NCI-H128 (cell line): ENCODE measurements at regions not wholly inside any gene's neighbourhood (a gene's known extent, or its start where the extent isn't known, plus 50 kb on each side); places are given as distances from the start of the nearest gene placed in this dataset.

Experiments
- DNase-seq: peaks from one replicate; lab custom pipeline; 2025; ENCODE audit not compliant: unreplicated experiment; lab: John Stamatoyannopoulos, UW

DNA sequence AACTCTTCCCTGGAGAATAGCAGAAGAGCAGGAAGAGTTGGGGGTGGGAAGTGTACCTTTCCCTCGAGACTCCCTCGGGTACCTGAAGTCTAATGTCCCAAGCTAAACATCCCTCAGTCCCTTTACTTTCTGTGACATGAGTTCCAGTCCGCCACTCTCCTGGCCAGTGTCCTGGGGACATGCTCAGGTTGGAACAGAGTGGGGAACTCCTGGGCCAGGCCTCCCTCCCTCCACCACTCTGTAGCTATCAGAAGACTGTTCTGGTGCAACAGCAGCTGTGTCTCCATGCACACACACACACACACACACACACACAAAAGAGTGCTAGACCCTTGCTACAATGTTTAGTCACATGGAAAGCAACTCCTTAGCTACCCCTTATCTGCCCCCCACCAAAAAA lies 155.0 kb upstream of the HES1 start:
- DNase-seq: no peak

DNA sequence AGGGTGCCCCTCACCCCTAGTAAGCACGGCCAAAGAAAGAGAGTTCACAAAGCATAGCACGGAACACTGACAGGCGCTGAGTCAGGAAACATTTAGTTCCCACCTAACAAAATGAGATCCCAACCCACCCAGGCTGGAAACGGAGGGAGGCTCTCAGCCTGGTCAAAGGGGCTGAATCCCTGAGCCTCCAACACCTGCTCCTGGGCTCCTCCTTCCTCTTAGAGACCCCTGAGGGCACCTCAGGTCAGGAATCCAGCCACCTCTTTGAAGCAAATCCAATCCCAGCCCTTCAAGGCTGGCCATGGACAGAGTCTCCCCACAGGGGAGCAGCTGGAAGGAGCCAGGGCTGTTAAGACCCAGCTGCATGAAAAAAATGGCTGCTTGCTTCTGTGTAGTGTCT lies 154.4 kb upstream of the HES1 start:
- DNase-seq: no peak

DNA sequence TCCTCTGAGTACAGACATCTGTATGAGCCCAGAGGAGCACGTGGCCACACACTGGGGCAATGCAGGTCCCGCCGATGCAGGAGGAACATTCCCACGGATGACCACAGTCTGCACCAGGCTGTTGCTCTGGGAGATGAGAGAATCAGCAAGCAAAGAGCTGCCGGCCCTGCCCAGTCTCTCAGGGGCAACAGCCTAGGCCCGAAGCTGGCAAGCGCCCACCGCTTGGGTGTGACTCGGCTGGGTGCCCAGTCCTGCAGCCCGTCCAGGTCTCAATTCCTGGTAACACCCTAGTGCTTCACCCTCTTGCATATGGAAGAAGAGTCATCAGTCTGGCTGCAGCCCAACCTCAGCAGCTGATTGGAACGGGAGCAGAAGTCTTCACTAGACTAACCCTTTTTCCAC lies 153.7 kb upstream of the HES1 start:
- DNase-seq: no peak

DNA sequence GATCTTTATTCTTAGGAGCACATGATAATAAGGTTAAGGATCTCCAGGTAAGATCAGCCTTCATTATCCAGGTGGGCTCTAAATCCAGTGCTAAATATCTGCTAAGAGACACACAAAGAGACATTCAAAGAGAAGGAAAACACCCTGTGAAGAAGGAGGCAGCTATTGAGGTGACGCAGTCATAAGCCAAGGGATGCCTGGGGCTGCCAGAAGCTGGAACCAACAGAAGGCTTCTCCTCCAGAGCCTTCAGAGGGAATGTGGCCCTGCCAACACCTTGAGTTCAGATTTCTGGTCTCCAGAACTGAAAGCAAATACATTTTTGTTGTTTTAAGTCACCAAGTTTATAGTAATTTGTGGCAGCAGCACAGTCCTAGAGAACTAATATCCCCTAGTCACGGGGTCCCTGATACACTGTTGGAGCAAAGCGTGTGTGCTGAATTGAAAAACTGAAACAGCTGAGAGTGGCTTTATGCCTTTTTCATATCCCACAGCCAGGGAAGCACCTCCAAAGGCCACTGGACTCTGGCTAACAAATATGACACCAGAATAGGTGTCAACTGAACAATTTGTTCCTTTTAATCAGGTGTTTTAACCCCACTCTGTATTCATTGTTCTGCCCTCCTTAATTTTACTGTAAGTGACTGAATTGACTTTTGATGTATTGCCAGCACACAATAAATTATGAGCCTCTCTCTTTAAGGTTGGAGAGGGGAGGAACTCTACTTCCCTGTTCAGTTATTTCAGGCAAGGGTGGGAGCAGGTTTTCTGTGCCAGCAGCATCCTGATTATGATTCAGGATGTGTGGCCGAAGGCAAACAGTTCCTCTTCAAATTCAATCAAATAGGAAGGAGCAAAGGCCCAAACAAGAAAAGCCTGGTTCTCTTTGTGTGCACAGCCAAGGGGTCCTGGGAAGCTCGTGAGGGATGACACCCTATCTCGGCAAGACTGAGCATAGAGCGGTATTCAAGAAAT lies 151.8 kb upstream of the HES1 start:
- DNase-seq: no peak

DNA sequence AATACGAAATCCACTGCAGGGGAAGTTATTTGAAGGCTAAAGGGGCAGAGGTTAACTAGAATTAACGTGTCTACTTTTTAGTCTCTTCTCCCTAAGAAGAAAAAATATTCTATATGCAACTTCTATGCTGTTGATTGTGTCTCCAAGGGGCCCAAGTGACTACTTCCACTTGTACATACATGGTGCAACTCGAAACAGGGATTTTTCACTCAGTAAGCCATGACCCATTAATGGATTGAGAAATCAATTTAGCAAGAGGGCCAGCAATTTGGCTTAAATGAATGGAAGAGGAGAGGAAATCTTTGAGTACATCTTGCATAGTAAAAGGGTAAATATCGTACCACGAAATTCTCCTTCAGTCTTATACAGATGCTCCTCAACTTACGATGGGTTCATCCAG lies 151.1 kb upstream of the HES1 start:
- no peak for DNase-seq

DNA sequence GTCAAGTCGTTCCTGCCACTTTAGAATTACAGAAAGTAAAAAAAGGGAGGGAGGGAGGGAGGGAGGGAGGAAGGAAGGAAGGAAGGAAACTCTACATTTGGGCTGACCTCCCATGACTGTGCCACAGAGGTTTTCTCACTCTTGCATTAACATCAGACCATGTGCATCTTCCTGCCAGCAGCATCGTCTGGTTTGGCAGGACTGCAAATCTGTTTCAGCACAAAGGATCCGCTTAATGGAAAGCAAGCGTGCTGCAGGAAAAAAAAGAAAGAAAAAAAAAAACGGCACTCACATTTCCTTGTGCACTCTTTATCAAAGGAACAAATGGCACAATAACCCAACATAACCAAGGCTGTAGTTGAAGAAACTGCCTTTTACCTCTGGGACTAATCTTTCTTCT lies 148.8 kb upstream of the HES1 start:
- DNase-seq: no peak

DNA sequence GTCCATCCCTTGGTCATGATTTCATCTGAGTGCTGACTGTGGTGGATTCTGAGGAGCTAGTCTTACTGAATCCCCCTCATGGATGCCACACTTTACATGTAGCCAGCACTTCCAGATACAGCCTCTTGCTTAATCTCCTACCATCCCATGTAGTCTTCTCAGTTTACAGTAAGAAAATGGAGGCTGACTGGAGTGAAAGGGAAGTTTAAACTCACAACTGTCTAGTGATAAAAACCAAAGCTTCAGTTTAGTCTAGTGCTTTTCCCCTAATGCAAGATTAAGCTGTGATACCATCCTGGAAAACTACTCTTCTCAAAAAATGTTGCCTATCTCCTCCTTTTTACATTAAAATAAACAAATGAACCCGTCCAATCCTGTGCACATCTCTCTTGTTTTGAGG lies 146.8 kb upstream of the HES1 start:
- no peak for DNase-seq

DNA sequence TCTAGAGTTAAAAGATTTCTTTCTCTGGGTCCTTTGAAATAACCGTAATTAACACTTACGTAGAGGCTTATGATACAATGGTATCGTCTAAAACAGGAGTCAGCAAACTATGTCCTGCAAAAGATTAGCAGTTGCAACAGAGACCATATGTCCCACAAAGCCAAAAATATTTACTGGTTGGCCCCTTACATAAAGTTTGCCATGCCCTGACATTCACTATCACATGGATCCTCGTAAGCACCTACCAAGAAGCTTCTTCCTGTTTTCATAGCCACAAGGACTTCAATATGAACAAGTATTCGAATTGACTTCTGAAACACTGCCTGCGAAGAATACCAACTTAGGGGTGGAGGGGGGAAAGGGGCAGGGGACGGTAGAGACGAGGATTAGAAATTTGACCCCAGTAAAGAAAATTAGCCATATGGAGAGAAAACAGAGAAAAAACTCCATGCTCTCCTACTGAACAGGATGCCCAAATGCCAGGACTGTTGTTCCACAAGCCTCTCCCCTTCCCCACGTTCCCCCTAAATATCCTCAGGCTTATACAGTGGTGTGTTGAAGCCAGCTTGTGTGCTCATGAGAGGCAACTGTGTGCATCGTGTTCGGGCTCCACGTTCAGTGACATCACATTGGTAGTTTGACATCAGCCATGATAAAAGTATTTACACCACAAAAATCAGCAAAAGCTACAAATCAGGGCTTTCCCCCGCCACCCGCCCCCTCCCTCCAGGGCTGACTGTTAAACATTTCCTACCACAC lies 144.1 kb upstream of the HES1 start:
- DNase-seq: no peak

DNA sequence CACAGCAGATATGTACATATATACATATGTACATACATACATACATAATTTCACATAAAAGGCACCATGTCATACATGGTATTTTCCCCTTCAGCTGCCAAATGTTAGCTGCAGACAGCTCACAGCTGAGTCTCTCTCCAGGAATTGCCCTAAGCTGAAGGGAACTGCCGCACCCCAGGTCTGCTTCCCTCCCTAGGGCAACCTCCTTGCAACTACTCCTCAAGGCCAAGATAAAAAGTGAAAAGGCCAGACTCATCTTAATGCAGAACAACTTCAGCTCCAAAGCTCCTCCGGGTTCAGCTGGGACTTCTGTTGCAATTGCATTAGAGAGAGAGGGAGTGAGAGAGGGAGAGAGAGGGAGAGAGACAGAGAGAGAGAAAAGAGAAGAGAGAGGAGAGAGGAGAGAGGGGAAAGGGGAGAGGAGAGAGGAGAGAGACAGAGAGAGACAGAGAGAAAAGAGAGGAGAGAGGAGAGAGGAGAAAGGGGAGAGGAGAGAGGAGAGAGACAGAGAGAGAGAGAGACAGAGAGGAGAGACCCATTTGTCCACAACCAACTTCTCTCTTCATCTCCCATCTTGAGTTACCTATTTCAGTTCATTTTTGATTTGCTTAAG lies 143.4 kb upstream of the HES1 start:
- no peak for DNase-seq

DNA sequence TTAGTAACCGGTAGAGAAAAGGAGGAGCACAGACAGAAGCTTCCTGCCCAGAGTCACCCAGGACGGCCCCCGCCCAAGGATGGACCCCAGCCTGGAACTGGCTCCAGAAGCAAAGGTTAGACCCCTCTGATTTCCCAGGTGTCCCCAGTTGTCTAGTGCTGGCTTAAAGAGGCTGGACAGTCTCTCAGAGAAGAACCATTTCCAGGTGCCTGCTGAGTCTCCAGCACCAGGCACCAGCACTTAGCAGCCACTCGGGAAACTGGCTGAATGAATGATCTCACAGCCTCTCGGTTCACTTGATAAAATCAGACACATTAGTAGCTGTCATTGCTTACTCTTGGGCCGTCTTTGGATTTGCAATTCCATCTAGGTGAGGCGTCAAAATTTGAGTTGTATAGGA lies 139.7 kb upstream of the HES1 start:
- no peak for DNase-seq

DNA sequence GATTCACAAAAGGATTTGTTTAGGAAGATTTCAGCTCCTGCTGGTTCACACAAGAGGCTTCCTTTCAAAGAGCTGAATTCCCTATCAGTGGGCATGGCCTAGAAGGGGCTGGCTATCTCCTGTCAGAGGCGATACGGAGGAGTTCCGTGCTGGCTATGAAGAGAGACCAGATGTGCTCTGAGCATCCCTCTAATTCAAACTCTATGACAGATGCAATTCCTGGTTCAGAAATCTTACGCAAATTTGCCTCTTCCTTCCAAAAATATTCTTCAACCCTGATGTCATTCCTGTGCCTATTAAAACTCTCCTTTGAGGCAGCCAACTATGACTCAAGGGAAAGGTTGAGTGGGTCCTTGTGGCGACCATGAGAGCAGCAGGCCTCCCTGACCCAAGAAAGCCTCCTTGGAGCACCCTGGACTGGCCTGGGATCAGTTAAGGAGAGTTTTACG lies 139.3 kb upstream of the HES1 start:
- no peak for DNase-seq

DNA sequence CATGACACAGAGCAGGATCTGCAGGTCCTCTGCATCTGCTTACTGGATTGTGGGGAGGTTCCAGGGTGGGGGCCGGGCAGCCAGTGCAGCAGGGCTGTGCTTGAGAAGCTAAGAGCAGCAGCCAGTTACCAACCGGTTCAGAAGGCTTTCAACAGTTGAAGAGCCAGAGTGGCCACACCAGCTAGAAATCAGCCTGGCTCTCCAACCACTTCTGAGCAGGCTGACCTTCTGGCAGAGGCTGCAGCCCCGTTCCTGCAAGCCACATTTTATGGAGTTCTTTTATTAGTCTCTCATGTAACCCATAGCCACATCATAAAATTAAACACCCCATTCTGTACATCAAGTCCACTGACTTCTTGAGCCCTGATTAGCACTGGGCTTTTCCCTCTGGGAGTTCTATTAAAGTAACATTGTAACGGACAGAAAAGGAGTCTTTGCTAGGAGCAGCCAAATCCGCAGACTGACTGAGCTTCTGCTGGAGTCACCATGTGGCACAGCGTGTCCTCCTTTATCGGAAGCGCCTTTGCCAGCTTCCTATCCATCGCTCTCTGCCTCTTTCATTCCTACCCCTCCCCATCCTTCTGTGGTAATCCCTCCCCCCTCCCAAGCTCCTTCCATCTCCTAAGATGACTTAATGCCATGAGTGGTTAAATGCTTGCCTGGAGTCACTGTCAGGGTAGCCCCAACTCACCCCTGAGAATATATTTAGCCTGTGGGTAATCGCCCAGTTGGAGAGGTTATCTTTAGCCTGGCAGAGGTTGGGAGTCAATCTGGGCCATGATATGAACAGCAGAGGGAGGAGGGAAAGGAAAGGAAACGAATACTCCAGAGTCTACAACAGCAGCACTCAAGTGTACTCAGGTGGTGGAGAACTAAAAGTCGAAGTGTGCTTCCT lies 138.5 kb upstream of the HES1 start:
- no peak for DNase-seq

DNA sequence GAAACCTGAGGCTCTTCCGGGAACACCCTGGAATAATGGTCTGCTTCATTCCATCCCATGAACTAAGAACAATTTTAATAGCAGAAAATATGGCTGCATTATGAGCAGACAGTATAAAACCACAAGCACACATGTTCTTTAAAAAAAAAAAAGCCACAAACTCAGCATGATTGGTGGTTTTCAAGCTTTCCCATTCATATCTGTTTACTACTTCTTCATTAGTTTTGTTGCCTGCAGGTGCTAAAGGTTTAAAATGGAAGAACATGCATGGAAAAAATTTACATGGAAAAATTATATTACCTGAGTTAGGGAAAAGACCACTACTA lies 137.9 kb upstream of the HES1 start:
- DNase-seq: no peak

DNA sequence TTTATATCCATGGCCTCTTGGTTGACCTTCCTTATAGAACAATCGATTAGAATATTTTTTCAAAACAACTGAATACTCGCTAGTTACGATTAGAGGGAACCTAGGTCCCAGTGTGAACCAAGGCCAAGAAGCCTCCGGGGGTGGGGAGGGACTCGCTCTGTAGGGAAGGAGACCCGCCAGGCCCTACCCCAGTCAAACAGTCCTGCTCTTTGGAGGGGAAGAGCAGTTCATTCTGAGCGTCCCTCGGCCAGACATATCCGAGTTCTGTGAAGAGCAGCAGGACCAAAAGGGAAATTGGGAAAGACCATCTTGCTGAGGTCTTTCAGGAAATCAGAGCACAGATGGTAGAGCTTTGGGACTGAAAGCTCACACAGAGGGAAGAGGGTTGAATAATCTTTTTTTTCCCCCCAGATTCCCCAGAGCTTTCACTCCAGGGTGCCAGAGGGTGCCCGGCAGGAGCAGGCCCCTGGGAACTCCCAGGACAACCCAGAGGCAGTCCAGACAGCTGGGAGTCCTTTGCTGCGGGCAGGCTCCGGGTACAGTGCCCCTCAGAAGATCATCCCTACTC lies 137.2 kb upstream of the HES1 start:
- DNase-seq: no peak

DNA sequence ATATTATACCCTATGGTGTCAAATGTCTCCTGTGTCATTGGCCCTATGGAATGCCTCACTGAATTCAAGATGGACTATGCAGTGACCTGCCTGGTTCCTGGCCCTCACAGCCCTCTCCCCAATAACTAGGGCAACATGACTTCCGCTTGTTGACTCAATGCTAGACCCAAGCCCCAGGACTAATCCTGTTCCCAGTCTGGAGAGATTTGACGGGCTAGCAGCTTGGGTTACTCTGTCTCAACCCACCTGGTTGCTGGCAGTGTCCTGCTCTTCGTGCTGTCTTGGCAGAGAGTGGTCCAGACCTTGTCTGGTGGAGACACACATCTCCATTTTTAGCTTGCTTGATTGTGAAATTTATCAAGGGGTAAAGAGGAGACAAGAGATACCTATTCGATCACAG lies 135.8 kb upstream of the HES1 start:
- DNase-seq: no peak

DNA sequence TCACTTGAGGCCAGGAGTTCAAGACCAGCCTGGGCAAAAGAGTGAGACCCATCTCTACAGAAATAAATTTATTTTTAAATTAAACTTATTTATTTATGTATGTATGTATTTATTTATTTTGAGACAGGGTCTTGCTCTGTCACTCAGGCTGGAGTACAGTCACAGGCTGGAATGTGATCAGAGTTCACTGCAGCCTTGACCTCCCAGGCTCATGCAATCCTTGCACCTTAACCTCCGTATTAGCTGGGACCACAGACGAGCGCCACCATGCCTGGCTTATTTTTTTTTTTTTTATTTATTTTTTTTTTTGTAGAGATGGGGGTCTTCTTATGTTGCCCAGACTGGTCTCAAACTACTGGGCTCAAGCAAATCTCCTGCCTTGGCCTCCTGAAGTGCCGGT lies 135.2 kb upstream of the HES1 start:
- no peak for DNase-seq

DNA sequence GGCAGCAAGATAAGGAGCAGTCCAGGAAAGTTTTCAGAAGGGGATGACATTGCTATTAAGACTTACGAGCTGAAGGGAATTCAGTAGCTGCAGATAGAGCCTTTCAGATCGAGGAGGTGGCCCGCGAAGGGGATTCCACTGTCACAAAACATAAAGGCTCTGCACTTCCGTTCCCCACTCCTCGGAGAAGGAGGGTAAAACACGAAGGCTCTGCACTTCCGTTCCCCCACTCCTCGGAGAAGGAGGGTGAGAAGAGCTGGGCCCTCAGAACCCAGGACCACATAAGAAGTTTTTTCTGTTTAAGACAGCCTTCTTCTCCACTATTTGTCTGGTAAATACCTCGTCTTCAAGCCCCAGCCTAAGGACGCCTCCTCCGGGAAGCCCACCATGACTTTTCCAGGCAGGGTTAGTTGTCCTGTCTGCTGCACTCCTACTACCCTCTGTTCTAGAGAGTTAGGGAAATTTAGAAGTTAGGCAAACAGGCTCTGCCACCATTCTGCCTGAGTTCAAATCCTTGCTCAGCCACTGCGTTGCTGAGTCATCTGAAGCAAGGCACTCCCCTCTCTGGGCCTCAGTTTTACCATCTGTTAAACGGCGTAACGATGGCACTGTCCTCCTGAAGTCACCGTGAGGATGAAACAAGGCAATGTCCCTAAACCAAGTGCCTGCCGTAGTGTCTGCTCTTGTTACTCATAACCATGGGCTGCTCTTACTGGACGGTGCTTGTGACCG lies 134.1 kb upstream of the HES1 start:
- DNase-seq: no peak

DNA sequence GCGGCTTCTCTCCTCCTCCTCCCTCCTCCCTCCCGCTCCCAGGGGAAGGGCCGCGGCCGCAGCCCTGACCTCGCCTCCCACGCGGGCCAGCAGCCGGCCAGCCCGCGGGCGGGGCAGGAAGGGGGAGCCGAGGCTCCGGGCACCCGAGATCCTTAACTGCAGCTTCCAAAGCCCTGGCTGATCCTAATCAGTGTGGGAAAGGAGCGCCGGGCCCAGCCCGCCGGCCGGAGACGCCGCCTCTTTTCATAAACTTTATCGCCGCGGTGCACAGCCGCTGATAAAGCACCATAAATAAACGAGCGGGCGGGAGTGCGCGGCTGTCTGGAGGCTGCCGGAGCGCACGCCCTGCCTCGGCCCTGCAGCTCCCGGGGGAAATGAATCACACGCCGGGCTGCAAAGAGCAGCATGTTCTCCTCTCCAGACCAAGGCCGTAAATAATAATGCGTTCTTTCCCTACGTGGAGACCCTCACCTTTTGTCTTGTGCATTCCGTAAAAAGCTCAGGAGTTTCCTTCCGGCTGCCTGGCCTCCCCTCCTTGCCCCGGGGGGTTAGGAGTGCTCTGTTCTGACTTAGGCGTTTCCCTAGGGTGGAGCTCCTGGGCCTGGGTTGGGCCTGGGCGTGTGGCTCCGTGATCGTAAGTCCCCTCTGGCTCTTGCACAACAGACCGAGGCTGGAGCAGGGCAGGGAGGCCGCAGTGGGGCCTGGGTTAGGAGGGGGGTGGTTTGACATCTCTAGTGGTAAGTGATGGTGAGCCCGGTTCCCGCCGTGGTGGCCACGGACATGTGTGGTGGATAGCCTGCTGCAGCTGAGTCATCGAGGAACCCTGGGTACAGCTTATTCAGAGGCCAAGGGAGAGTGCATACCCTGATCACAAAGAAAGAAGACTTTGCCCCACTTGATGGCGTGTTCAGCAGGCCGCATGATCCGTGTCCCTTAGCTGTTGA lies 132.6 kb upstream of the HES1 start:
- DNase-seq: peak; percentile 12
